Ovary (tissue), 7 donors: ENCODE measurements at regions not wholly inside any gene's neighbourhood (a gene's known extent, or its start where the extent isn't known, plus 50 kb on each side); places are given as distances from the start of the nearest gene placed in this dataset.

Source experiments
- DNase-seq, 5 donors: peaks; one replicate each; pipeline ENCODE4 v3.0.0-alpha.2; 2019 to 2020
- H3K27ac ChIP-seq, 2 donors: fragments of 200-600 bp; one replicate each; pipeline versions ENCODE4 v1.5.1 to v1.8.0; 2019 to 2022
- H3K27me3 ChIP-seq: fragments of 200-600 bp; one replicate; pipeline ENCODE4 v1.8.0; 2022
- H3K36me3 ChIP-seq: fragments of 200-600 bp; sonication (generic); one replicate; pipeline ENCODE4 v1.5.1; 2019
- H3K4me1 ChIP-seq: one replicate; pipeline ENCODE4 v1.8.1; 2013; ENCODE audit warnings: mild to moderate bottlenecking, moderate library complexity; ENCODE audit not compliant: insufficient read depth
- H3K4me3 ChIP-seq: fragments of 200-600 bp; sonication (generic); one replicate; pipeline ENCODE4 v1.5.1; 2017
- H3K9me3 ChIP-seq, 2 donors: fragments of 200-600 bp in 1 of 2; sonication (generic) in 1 of 2; one replicate each; pipeline versions ENCODE4 v1.5.1 to v1.8.1; 2013 to 2019; ENCODE audit warnings: mild to moderate bottlenecking in 1 of 2, moderate library complexity in 1 of 2
- CTCF ChIP-seq, 3 donors: fragments of 450-650 bp in 2 of 3; fragments of 200-600 bp in 1 of 3; IDR thresholded peaks; one replicate each; pipeline versions ENCODE4 v1.5.1 to v1.8.0; 2016 to 2022; ENCODE audit warnings: antibody characterized with exemption in 3 of 3, mild to moderate bottlenecking in 1 of 3
- EP300 ChIP-seq: sonication (generic); formaldehyde crosslinking; IDR thresholded peaks from one replicate; pipeline ENCODE4 v1.6.1; 2017; ENCODE audit warnings: antibody characterized with exemption
- POLR2A ChIP-seq: fragments of 450-650 bp; IDR thresholded peaks from one replicate; pipeline ENCODE4 v1.6.1; 2017; ENCODE audit warnings: antibody characterized with exemption, mild to moderate bottlenecking, moderate library complexity
- WGBS, 3 donors: extraction: QIAGEN DNeasy Blood & Tissue Kit in 1 of 3; methylation state at CpG; one replicate each; pipeline versions ENCODE4 v1.1.5 to v1.1.7; 2013 to 2017; 5-methylcytosine and 5-hydroxymethylcytosine counted together
- intact Hi-C, 4 donors: fragments of 100-400 bp; cut with DNase I; formaldehyde crosslinking; loops; one replicate each; pipeline versions ENCODE4 v1.11.0 to v1.15.1; 2022 to 2023
- donor health status: DM: no; HTN: no; CAD: no; lungs with moderate emphysema.
- donor health status: DM: no; HTN: no; CAD: no.
- donor health status: Bipolar disorder and iron deficiency.
- donor health status: DM: no; HTN: no; CAD: no.
- donor health status: DM: yes; HTN: yes; CAD: no.

- no peak overlapping the region for H3K4me3 ChIP-seq
- no peak for TF ChIP-seq POLR2A
- H3K9me3 ChIP-seq = no peaks in the 10 kb centered on the region
- WGBS, 3 donors = 92 to 97% (median 93%) methylated on average over 6 of the region's 6 CpGs
- no peaks in the 10 kb centered on the region for H3K36me3 ChIP-seq
- no peak overlapping the region for H3K27ac ChIP-seq
- DNase-seq = peak in 1 of 5 donors; percentile 9
- no peaks in the 10 kb centered on the region for H3K27me3 ChIP-seq
- intact Hi-C loops = no loop called here
- H3K4me1 ChIP-seq = peaks cover 2% of the 10 kb centered on the region
These were observed 190.9 kb upstream of the MAN1A1 start for GRCh38 chr6:119540417-119540816.

GRCh38 chr6:119539066-119539746 lies 189.6 kb upstream of the MAN1A1 start:
- intact Hi-C loops = no loop called here
- 69 to 83% (median 78%) methylated on average over 3 of the region's 3 CpGs for WGBS, 3 donors

DNA sequence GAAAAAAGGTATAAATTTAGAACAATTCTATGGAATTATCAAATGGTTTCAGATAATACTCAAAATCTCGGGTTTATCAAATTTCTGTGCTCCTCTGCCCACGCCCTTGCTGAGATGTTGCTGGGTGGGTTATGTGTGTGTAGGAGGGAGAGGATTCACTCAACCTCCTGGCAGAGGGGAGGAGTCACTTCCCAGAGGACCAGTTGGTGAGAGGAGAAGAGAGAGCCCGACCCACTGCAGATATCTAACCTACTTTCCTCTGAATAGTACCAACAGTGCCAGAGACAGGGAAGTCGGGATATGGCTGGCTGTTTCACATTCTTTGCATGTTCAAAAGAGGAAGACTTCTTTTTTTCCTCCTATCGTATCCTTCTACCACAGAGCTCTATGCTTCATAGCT lies 187.1 kb upstream of the MAN1A1 start:
- H3K36me3 ChIP-seq = no peaks in the 10 kb centered on the region
- TF ChIP-seq POLR2A = no peak
- TF ChIP-seq CTCF (IDR thresholded peaks at IDR 0.05) = no peak
- no peak for TF ChIP-seq EP300
- no peak overlapping the region for H3K27ac ChIP-seq
- intact Hi-C loops = no loop called here
- 74 to 84% (median 75%) methylated on average over 5 of the region's 5 CpGs for WGBS, 3 donors
- H3K4me1 ChIP-seq = peaks cover 2% of the 10 kb centered on the region
- no peak for DNase-seq
- no peaks in the 10 kb centered on the region for H3K27me3 ChIP-seq
- no peaks in the 10 kb centered on the region for H3K9me3 ChIP-seq
- no peak overlapping the region for H3K4me3 ChIP-seq

More at GRCh38 chr6:119539066-119539746, 189.6 kb upstream of the MAN1A1 start:
- Histone ChIP-seq H3K36me3 (no peaks in the 10 kb centered on the region), H3K27ac (no peak overlapping the region), H3K9me3 (no peaks in the 10 kb centered on the region), H3K27me3 (no peaks in the 10 kb centered on the region), H3K4me1 (peaks cover 2% of the 10 kb centered on the region), H3K4me3 (no peak overlapping the region)
- no peak for DNase-seq
- TF ChIP-seq CTCF (IDR thresholded peaks at IDR 0.05) (no peak), POLR2A (no peak)

DNA sequence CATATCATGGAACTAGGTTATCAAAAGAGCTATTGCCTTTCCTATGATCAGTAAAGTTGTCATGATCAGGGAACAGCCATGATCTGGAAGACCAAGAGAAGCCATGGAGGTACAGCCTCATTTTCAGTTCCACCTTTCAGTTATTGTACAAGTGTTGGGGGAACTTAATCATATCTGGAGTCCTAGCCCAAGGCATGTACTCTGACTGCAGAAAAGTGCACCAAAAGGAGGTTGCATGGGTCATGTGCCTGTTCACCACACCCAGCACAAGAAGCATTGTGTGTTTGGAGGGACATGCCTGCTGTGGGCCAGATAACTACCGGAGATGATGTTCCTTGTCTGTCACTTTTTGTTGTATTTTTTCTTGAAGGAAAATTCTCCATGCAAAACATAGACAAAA lies 185.8 kb upstream of the MAN1A1 start:
- WGBS, 3 donors = 59 to 78% (median 74%) methylated on average over 1 of the region's 1 CpG
- DNase-seq = no peak
- TF ChIP-seq CTCF (IDR thresholded peaks at IDR 0.05) (no peak), EP300 (no peak), POLR2A (no peak)
- H3K9me3 ChIP-seq = no peaks in the 10 kb centered on the region
- H3K4me1 ChIP-seq = no peaks in the 10 kb centered on the region
- no peak overlapping the region for H3K4me3 ChIP-seq
- intact Hi-C loops = no loop called here
- no peaks in the 10 kb centered on the region for H3K36me3 ChIP-seq
- H3K27ac ChIP-seq = no peak overlapping the region
- H3K27me3 ChIP-seq = no peaks in the 10 kb centered on the region

DNA sequence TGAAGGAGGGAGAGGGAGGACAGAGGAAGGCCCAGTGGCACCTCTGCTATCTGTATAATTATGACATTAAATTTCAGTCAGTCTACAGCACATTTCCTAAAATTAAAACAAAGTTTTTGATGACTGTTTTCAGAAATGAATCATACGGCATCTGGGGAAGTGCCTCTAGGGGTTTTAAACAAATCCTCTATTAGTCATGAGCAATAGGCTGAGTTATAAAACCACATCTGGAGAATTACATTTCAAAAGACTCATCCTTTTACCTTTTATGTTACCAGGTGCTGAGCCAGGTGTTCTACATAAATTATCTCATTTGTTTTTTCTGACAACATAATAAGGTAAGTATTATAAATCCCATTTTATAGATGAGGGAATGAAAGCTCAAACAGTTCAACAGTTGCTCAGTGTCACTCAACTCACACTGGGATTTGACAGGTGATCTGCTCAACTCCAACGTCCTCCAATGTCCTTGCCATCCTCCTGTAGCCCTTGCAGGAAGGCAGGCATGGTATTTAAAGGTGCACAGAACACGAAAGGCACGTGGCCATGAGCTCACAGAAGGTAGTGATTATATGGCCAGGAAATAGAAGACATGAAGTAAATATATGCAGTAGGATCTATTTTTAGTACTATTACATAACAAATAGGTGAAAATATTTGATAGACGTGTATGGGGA lies 184.2 kb upstream of the MAN1A1 start:
- H3K4me1 ChIP-seq = no peaks in the 10 kb centered on the region
- no peaks in the 10 kb centered on the region for H3K9me3 ChIP-seq
- H3K27ac ChIP-seq = no peak overlapping the region
- TF ChIP-seq EP300 = no peak
- no peak for TF ChIP-seq CTCF (IDR thresholded peaks at IDR 0.05)
- TF ChIP-seq POLR2A = no peak
- H3K4me3 ChIP-seq = no peak overlapping the region
- WGBS, 3 donors = 23 to 63% (median 61%) methylated on average over 5 of the region's 5 CpGs
- DNase-seq = no peak
- H3K36me3 ChIP-seq = no peaks in the 10 kb centered on the region
- intact Hi-C loops = no loop called here
- H3K27me3 ChIP-seq = no peaks in the 10 kb centered on the region
